ENCODE measurements at regions not wholly inside any gene's neighbourhood (a gene's known extent, or its start where the extent isn't known, plus 50 kb on each side); places are given as distances from the start of the nearest gene placed in this dataset.

DNA sequence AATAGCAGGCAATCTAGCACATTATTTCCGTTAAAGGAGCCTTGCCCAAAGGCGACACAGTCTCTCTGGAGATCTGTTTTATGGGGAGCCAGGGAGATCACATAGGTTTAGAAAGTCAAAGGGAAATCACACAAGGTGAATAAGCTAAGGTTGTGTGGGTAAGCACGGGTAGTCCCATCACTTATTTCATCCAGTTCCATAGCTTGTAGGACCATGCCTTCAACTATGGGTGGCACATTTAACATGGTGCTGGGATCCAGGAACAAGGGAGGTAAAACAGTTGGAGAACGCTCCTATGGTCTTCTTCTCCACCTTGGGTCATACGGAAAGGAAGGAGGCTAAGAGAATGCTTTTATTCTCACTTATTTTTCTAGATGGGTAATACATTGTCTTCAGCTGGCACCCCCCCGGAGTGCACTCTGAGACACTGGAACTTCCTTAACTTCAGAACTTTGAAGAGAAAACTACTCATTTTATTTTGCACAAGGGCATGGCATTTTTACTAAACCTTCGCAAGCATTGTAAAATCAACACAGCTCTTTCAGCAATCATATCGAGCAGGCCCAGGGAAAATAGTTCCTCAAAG, 435.4 kb downstream of the KIF20B start:
- TF ChIP-seq POLR2A (IDR thresholded peaks at IDR 0.05) = no peak
- TF ChIP-seq, protein P1, sequence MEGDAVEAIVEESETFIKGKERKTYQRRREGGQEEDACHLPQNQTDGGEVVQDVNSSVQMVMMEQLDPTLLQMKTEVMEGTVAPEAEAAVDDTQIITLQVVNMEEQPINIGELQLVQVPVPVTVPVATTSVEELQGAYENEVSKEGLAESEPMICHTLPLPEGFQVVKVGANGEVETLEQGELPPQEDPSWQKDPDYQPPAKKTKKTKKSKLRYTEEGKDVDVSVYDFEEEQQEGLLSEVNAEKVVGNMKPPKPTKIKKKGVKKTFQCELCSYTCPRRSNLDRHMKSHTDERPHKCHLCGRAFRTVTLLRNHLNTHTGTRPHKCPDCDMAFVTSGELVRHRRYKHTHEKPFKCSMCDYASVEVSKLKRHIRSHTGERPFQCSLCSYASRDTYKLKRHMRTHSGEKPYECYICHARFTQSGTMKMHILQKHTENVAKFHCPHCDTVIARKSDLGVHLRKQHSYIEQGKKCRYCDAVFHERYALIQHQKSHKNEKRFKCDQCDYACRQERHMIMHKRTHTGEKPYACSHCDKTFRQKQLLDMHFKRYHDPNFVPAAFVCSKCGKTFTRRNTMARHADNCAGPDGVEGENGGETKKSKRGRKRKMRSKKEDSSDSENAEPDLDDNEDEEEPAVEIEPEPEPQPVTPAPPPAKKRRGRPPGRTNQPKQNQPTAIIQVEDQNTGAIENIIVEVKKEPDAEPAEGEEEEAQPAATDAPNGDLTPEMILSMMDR (IDR thresholded peaks at IDR 0.05) = no peak
- H3K27ac ChIP-seq = no peak overlapping the region
- no peak overlapping the region for H3K4me3 ChIP-seq
- H3K9me3 ChIP-seq (replicated peaks in 1 of 3) = peaks cover 0 to 30% (median 0%) of the 10 kb centered on the region in 3 donors
- H3K36me3 ChIP-seq (replicated peaks in 1 of 2) = no peaks in the 10 kb centered on the region
- no peaks in the 10 kb centered on the region for H3K4me1 ChIP-seq (replicated peaks in 1 of 2)
- 69 to 81% (median 72%) methylated on average over 8 of the region's 8 CpGs for WGBS, 4 donors
- no peaks in the 10 kb centered on the region for H3K27me3 ChIP-seq
- DNase-seq = no peak
- intact Hi-C loops (cut with DNase I) = no loop called here

DNA sequence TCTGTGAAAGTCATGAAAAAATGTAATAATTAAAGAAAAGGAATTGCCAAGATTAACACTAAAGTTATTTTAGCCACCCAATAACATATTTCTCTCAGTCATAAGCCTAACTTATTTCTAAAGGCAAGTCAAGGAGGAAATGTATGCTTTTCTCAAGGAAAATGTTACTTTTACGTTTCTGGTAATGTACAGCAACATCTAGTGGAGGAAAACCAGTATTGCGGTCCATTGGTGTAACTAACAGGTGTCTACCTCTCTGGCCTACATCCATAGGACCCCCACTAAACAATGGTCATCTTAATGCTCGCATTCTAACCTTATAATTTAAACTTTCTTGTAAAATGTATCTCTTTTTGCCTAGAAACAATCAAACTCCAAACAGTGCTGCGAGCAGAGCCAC, 437.5 kb downstream of the KIF20B start:
- H3K4me1 ChIP-seq (replicated peaks in 1 of 2) = no peaks in the 10 kb centered on the region
- no peak overlapping the region for H3K27ac ChIP-seq
- peaks cover 0 to 30% (median 0%) of the 10 kb centered on the region in 3 donors for H3K9me3 ChIP-seq (replicated peaks in 1 of 3)
- no peaks in the 10 kb centered on the region for H3K36me3 ChIP-seq (replicated peaks in 1 of 2)
- intact Hi-C loops (cut with DNase I) = no loop called here
- no peak for DNase-seq
- 63 to 80% (median 74%) methylated on average over 4 of the region's 4 CpGs for WGBS, 4 donors
- no peak overlapping the region for H3K4me3 ChIP-seq
- H3K27me3 ChIP-seq = no peaks in the 10 kb centered on the region
- TF ChIP-seq POLR2A (IDR thresholded peaks at IDR 0.05) = no peak
- TF ChIP-seq, protein P1 (IDR thresholded peaks at IDR 0.05) = peak in 5 of 6 experiments; percentile 12 to 36 (median 30)

DNA sequence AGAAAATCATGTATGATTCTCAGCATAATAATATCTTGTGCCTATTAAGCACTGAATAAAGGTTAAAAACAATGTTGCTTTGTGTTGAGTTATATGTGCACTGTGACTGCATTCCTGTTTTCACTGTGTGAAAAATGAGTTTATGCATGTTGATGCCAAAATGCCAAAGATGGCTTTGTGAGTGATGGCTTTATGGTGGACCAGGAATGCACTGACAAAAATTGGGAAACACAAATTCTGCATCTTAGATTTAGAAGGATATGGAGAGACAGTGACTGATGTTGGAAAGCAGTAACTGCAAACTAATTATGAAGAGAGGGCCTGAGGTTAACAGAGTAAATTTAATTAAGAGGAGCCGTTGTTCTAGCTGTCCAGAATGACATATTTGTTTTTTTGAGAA, 440.4 kb downstream of the KIF20B start:
- no peaks in the 10 kb centered on the region for H3K27me3 ChIP-seq
- 50 to 63% (median 53%) methylated on average over 1 of the region's 1 CpG for WGBS, 4 donors
- DNase-seq = no peak
- TF ChIP-seq POLR2A (IDR thresholded peaks at IDR 0.05) = no peak
- TF ChIP-seq, protein P1 (IDR thresholded peaks at IDR 0.05) = no peak
- H3K9me3 ChIP-seq (replicated peaks in 1 of 3) = peaks cover 0 to 18% (median 0%) of the 10 kb centered on the region in 3 donors
- no peak overlapping the region for H3K27ac ChIP-seq
- H3K36me3 ChIP-seq (replicated peaks in 1 of 2) = no peaks in the 10 kb centered on the region
- no peaks in the 10 kb centered on the region for H3K4me1 ChIP-seq (replicated peaks in 1 of 2)
- H3K4me3 ChIP-seq = no peak overlapping the region
- intact Hi-C loops (cut with DNase I) = loop anchor here in 1 of 2 donors (10.0 kb wide), 1 partner anchor 453 kb away; no protein-coding TSS in a partner anchor

DNA sequence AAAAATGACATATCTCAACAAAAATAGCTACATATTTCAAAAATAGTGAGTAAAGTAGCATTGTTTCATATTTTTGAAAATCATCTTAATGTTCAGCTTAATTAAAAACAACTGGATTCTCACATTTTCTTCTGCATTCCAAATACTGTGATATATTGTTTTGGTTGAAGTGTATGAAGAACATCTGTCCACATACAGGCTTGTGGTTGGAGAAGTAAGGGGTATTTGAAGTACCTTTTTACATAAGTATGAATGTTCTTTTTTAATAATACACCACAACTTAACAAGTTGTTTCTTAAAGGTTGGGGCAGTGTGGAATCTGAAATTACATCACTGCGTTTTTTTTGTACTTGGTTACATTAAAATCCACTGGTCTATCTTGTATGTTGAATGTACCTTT, 442.5 kb downstream of the KIF20B start:
- Histone ChIP-seq H3K4me1 (replicated peaks in 1 of 2) (no peaks in the 10 kb centered on the region), H3K27me3 (no peaks in the 10 kb centered on the region), H3K9me3 (replicated peaks in 1 of 3) (no peaks in the 10 kb centered on the region), H3K4me3 (no peak overlapping the region), H3K36me3 (replicated peaks in 1 of 2) (no peaks in the 10 kb centered on the region), H3K27ac (no peak overlapping the region)
- no peak for DNase-seq
- WGBS, 4 donors = 83 to 88% (median 86%) methylated on average over 1 of the region's 1 CpG
- TF ChIP-seq POLR2A (IDR thresholded peaks at IDR 0.05) = no peak
- TF ChIP-seq, protein P1 (IDR thresholded peaks at IDR 0.05) = no peak
- intact Hi-C loops (cut with DNase I) = loop anchor here in 1 of 2 donors (10.0 kb wide), 1 partner anchor 451 kb away; no protein-coding TSS in a partner anchor

Measured in adrenal gland (tissue), 9 donors.